IMR-90 (cell line): ENCODE measurements at regions not wholly inside any gene's neighbourhood (a gene's known extent, or its start where the extent isn't known, plus 50 kb on each side); places are given as distances from the start of the nearest gene placed in this dataset.

Source experiments
- ATAC-seq: fragments of 200-7000 bp; cut with Tn5 transposase; 2 replicates; pipeline ENCODE4 v1.9.1; 2020; ENCODE audit warnings: low read depth, mild to moderate bottlenecking, moderate library complexity
- BruUV-seq: library from RNA; stranded (reverse); fragments of 400-500 nt; replicated peaks from 2 replicates; lab custom pipeline; 2021; lab: Mats Ljungman, UMichigan
- CTCF ChIA-PET: fragments of 300-600 bp; formaldehyde crosslinking; extraction: SDS; loops from one replicate; lab custom pipeline; 2021; ENCODE audit warnings: antibody characterized with exemption; lab: Yijun Ruan, JAX
- POLR2A ChIA-PET: fragments of 300-600 bp; sonication (Branson Sonifier 250); formaldehyde crosslinking; loops from one replicate; lab custom pipeline; 2022; ENCODE audit warnings: antibody characterized with exemption; ENCODE audit not compliant: unreplicated experiment; lab: Charles Lee
- DNase-seq: peaks from one replicate; pipeline ENCODE4 v3.0.0; 2013
- H2AFZ ChIP-seq: replicated peaks from 2 replicates; pipeline ENCODE3; 2013; ENCODE audit warnings: low read length, mild to moderate bottlenecking; ENCODE audit not compliant: poor library complexity
- H2AK5ac ChIP-seq: 2 replicates; pipeline ENCODE4 v1.6.1; 2013; ENCODE audit warnings: low read depth, low read length, inconsistent platforms
- H2AK9ac ChIP-seq: replicated peaks from 2 replicates; pipeline ENCODE3; 2013; ENCODE audit warnings: mild to moderate bottlenecking, low read depth, low read length, moderate library complexity; ENCODE audit not compliant: poor library complexity
- H2BK120ac ChIP-seq: 2 replicates; pipeline ENCODE4 v1.6.1; 2013; ENCODE audit warnings: low read depth, low read length, inconsistent platforms
- H2BK15ac ChIP-seq: 3 replicates; pipeline ENCODE4 v1.6.1; 2013; ENCODE audit warnings: low read depth, low read length, inconsistent platforms
- H2BK20ac ChIP-seq: 2 replicates; pipeline ENCODE4 v1.6.1; 2013; ENCODE audit warnings: low read depth, mild to moderate bottlenecking, inconsistent platforms, low read length, moderate library complexity
- H2BK5ac ChIP-seq: 2 replicates; pipeline ENCODE4 v1.6.1; 2013; ENCODE audit warnings: mild to moderate bottlenecking, low read depth, low read length, inconsistent platforms; ENCODE audit not compliant: poor library complexity, severe bottlenecking
- H3K14ac ChIP-seq: replicated peaks from 2 replicates; pipeline ENCODE4 v1.6.1; 2013; ENCODE audit warnings: low read depth, low read length, inconsistent platforms
- H3K18ac ChIP-seq: 2 replicates; pipeline ENCODE4 v1.6.1; 2013; ENCODE audit warnings: low read depth, low read length, control low read depth
- H3K23ac ChIP-seq: 2 replicates; pipeline ENCODE4 v1.6.1; 2013; ENCODE audit warnings: low read depth, low read length, inconsistent platforms
- H3K27ac ChIP-seq: 2 replicates; pipeline ENCODE4 v1.5.1; 2013; ENCODE audit warnings: mild to moderate bottlenecking, control low read depth, low read length; ENCODE audit not compliant: insufficient read depth
- H3K27me3 ChIP-seq: 2 replicates; pipeline ENCODE4 v1.6.1; 2013; ENCODE audit warnings: low read length; ENCODE audit not compliant: control insufficient read depth, insufficient read depth
- H3K36me3 ChIP-seq: 2 replicates; pipeline ENCODE4 v1.6.1; 2013; ENCODE audit warnings: low read length, mixed read lengths; ENCODE audit not compliant: control insufficient read depth, insufficient read depth
- H3K4ac ChIP-seq: 2 replicates; pipeline ENCODE4 v1.6.1; 2013; ENCODE audit warnings: low read depth, low read length, inconsistent platforms
- H3K4me1 ChIP-seq: 2 replicates; pipeline ENCODE4 v1.6.1; 2013; ENCODE audit warnings: low read length, mixed read lengths; ENCODE audit not compliant: control insufficient read depth, insufficient read depth
- H3K4me2 ChIP-seq: 2 replicates; pipeline ENCODE4 v1.6.1; 2013; ENCODE audit warnings: low read depth, mild to moderate bottlenecking, control low read depth, low read length, moderate library complexity
- H3K4me3 ChIP-seq: 2 replicates; pipeline ENCODE4 v1.5.1; 2013; ENCODE audit warnings: low read depth, mild to moderate bottlenecking, control low read depth, low read length, moderate library complexity; ENCODE audit not compliant: insufficient read depth
- H3K56ac ChIP-seq: 2 replicates; pipeline ENCODE4 v1.6.1; 2013; ENCODE audit warnings: low read length, inconsistent platforms; ENCODE audit not compliant: insufficient read depth; ENCODE audit errors: extremely low read depth
- H3K79me1 ChIP-seq, 2 experiments: 2 replicates each; pipeline ENCODE4 v1.6.1; 2013; ENCODE audit warnings: low read length in 2 of 2, inconsistent platforms in 1 of 2, low read depth in 1 of 2
- H3K9ac ChIP-seq: 2 replicates; pipeline ENCODE4 v1.6.1; 2013; ENCODE audit warnings: low read depth, low read length, control low read depth
- H3K9me1 ChIP-seq: 2 replicates; pipeline ENCODE4 v1.6.1; 2013; ENCODE audit warnings: low read length, inconsistent platforms; ENCODE audit not compliant: insufficient read depth
- H3K9me3 ChIP-seq: 2 replicates; pipeline ENCODE4 v1.6.1; 2013; ENCODE audit warnings: low read length; ENCODE audit not compliant: control insufficient read depth, insufficient read depth
- H4K20me1 ChIP-seq: 2 replicates; pipeline ENCODE4 v1.6.1; 2013; ENCODE audit warnings: low read length, inconsistent platforms; ENCODE audit not compliant: insufficient read depth
- H4K5ac ChIP-seq: 2 replicates; pipeline ENCODE4 v1.6.1; 2013; ENCODE audit warnings: mild to moderate bottlenecking, low read depth, low read length, control low read depth
- H4K8ac ChIP-seq, 2 experiments: 2 replicates each; pipeline ENCODE4 v1.6.1; 2013; ENCODE audit warnings: low read depth in 2 of 2, low read length in 2 of 2, control low read depth in 1 of 2, inconsistent platforms in 1 of 2
- H4K91ac ChIP-seq: 2 replicates; pipeline ENCODE4 v1.6.1; 2013; ENCODE audit warnings: low read depth, low read length, inconsistent platforms; ENCODE audit not compliant: insufficient read depth
- BHLHE40 ChIP-seq: fragments of 150-350 bp; IDR thresholded peaks from 2 replicates; pipeline ENCODE4 v1.6.1; 2016; ENCODE audit warnings: mild to moderate bottlenecking, low read depth, low read length
- CEBPB ChIP-seq: IDR thresholded peaks from 2 replicates; pipeline ENCODE4 v1.6.1; 2012; ENCODE audit warnings: low read depth, low read length, improper control_type of control experiment
- CHD1 ChIP-seq: IDR thresholded peaks from 2 replicates; pipeline ENCODE4 v1.6.1; 2012; ENCODE audit warnings: low read depth, low read length, improper control_type of control experiment
- FOS ChIP-seq: fragments of 150-350 bp; IDR thresholded peaks from 2 replicates; pipeline ENCODE4 v1.6.1; 2016; ENCODE audit warnings: low read depth, low read length
- MAFK ChIP-seq: IDR thresholded peaks from 2 replicates; pipeline ENCODE4 v1.6.1; 2012; ENCODE audit warnings: low read depth, low read length, improper control_type of control experiment
- MAZ ChIP-seq: IDR thresholded peaks from 2 replicates; pipeline ENCODE4 v1.6.1; 2012; ENCODE audit warnings: low read depth, mild to moderate bottlenecking, low read length, improper control_type of control experiment, moderate library complexity, borderline replicate concordance
- RAD21 ChIP-seq: IDR thresholded peaks from 2 replicates; pipeline ENCODE4 v1.6.1; 2012; ENCODE audit warnings: low read length, improper control_type of control experiment
- RCOR1 ChIP-seq: IDR thresholded peaks from 2 replicates; pipeline ENCODE4 v1.6.1; 2012; ENCODE audit warnings: mild to moderate bottlenecking, low read length, improper control_type of control experiment; ENCODE audit not compliant: insufficient replicate concordance
- dilution Hi-C: fragments of 300-500 bp; cut with HindIII; formaldehyde crosslinking; loops from one replicate; pipeline ENCODE4 v1.14.3; 2018; ENCODE audit warnings: low sequenced_read_pairs; ENCODE audit not compliant: unreplicated experiment
- in situ Hi-C: fragments of 300-500 bp; cut with MboI; formaldehyde crosslinking; loops from 3 replicates; pipeline ENCODE4 v1.14.3; 2019; ENCODE audit warnings: low sequenced_read_pairs, inconsistent platforms, mixed read lengths
- intact Hi-C: fragments of 100-400 bp; cut with micrococcal nuclease; formaldehyde crosslinking; loops from 2 replicates; pipeline ENCODE4 v1.10.0; 2022
- TF ChIP-seq, protein P1 (sequence below): fragments of 150-350 bp; IDR thresholded peaks from 2 replicates; pipeline ENCODE4 v1.6.1; 2016; ENCODE audit warnings: low read depth, mild to moderate bottlenecking, low read length, moderate library complexity, borderline replicate concordance
- TF ChIP-seq, protein P2 (sequence below): fragments of 150-350 bp; IDR thresholded peaks from 2 replicates; pipeline ENCODE4 v1.6.1; 2017; ENCODE audit warnings: mild to moderate bottlenecking, antibody characterized with exemption, low read length, low read depth
- TF ChIP-seq, protein P3 (sequence below): conservative IDR thresholded peaks from 2 replicates; pipeline ENCODE4 v1.5.1; 2012; ENCODE audit warnings: mild to moderate bottlenecking, low read depth, low read length, improper control_type of control experiment

DNA sequence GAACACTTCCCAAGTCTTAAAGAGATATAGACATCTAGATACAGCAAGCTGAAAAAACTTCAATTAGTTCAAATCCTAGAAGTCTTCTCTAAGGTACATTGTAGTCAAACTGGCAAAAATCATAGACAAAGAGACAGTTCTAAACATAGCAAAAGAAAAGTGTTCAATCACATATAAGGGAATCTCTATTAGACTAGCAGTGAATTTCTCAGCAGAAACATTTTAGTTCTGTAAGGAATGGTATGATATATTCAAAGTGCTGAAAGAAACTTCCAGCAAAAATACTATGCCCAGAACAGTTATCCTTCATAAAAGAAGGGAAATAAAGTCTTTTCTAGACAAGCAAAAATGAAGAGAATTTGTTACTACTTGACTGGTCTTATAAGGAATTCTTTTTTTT, 186.3 kb upstream of the SYNCRIP start:
- no peak for ATAC-seq
- H4K8ac ChIP-seq: no peak overlapping the region
- DNase-seq: no peak
- no peak overlapping the region for H3K4ac ChIP-seq
- in situ Hi-C loops: no loop called here
- H4K20me1 ChIP-seq: no peaks in the 10 kb centered on the region
- no peaks in the 10 kb centered on the region for H3K9me1 ChIP-seq
- H2BK120ac ChIP-seq: no peak overlapping the region
- H3K56ac ChIP-seq: no peak overlapping the region
- peaks cover 2% of the 10 kb centered on the region; the same call in 1 of the 2 replicates for H3K9me3 ChIP-seq
- H2AK9ac ChIP-seq: no peak overlapping the region
- no peaks in the 10 kb centered on the region for H3K4me1 ChIP-seq
- dilution Hi-C loops: no loop called here
- no peak overlapping the region for H3K23ac ChIP-seq
- TF ChIP-seq, protein P1, sequence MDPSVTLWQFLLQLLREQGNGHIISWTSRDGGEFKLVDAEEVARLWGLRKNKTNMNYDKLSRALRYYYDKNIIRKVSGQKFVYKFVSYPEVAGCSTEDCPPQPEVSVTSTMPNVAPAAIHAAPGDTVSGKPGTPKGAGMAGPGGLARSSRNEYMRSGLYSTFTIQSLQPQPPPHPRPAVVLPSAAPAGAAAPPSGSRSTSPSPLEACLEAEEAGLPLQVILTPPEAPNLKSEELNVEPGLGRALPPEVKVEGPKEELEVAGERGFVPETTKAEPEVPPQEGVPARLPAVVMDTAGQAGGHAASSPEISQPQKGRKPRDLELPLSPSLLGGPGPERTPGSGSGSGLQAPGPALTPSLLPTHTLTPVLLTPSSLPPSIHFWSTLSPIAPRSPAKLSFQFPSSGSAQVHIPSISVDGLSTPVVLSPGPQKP: no peak
- no peak for TF ChIP-seq BHLHE40
- TF ChIP-seq, protein P2, sequence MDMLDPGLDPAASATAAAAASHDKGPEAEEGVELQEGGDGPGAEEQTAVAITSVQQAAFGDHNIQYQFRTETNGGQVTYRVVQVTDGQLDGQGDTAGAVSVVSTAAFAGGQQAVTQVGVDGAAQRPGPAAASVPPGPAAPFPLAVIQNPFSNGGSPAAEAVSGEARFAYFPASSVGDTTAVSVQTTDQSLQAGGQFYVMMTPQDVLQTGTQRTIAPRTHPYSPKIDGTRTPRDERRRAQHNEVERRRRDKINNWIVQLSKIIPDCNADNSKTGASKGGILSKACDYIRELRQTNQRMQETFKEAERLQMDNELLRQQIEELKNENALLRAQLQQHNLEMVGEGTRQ: no peak
- no peak for TF ChIP-seq MAZ
- no peak for TF ChIP-seq RCOR1
- no peak for TF ChIP-seq MAFK
- no peak for TF ChIP-seq CHD1
- no peak for TF ChIP-seq FOS
- TF ChIP-seq RAD21: no peak
- no peak for TF ChIP-seq CEBPB
- TF ChIP-seq, protein P3, sequence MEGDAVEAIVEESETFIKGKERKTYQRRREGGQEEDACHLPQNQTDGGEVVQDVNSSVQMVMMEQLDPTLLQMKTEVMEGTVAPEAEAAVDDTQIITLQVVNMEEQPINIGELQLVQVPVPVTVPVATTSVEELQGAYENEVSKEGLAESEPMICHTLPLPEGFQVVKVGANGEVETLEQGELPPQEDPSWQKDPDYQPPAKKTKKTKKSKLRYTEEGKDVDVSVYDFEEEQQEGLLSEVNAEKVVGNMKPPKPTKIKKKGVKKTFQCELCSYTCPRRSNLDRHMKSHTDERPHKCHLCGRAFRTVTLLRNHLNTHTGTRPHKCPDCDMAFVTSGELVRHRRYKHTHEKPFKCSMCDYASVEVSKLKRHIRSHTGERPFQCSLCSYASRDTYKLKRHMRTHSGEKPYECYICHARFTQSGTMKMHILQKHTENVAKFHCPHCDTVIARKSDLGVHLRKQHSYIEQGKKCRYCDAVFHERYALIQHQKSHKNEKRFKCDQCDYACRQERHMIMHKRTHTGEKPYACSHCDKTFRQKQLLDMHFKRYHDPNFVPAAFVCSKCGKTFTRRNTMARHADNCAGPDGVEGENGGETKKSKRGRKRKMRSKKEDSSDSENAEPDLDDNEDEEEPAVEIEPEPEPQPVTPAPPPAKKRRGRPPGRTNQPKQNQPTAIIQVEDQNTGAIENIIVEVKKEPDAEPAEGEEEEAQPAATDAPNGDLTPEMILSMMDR: no peak
- no TSS peak for BruUV-seq
- no peak overlapping the region for H3K18ac ChIP-seq
- no peaks in the 10 kb centered on the region for H3K27me3 ChIP-seq
- H3K36me3 ChIP-seq: no peaks in the 10 kb centered on the region
- no peak overlapping the region for H4K5ac ChIP-seq
- H2AFZ ChIP-seq: no peak overlapping the region
- no peak overlapping the region for H2BK20ac ChIP-seq
- H3K79me1 ChIP-seq: no peaks in the 10 kb centered on the region
- no peak overlapping the region for H3K4me3 ChIP-seq
- H2BK5ac ChIP-seq: no peak overlapping the region
- H3K27ac ChIP-seq: no peak overlapping the region
- H3K4me2 ChIP-seq: no peak overlapping the region
- CTCF ChIA-PET: no interaction called here
- H3K14ac ChIP-seq: no peak overlapping the region
- no peak overlapping the region for H2AK5ac ChIP-seq
- POLR2A ChIA-PET: no interaction called here
- intact Hi-C loops: no loop called here
- H4K91ac ChIP-seq: no peak overlapping the region
- no peak overlapping the region for H2BK15ac ChIP-seq
- H3K9ac ChIP-seq: no peak overlapping the region
